ENCODE measurements at regions not wholly inside any gene's neighbourhood (a gene's known extent, or its start where the extent isn't known, plus 50 kb on each side); places are given as distances from the start of the nearest gene placed in this dataset.
"Not testable (repeated sequence)": the region's sequence is repeated elsewhere in the genome, so short reads cannot be mapped to it uniquely, and the experiment has no call there.

- Mint-ChIP-seq H3K4me3 (no peak overlapping the region), H3K27ac (no peak overlapping the region), H3K4me1 (no peaks in the 10 kb centered on the region), H3K36me3 (ENCODE audit: low read depth) (no peaks in the 10 kb centered on the region), H3K27me3 (no peaks in the 10 kb centered on the region), H3K9me3 (peaks cover 12% of the 10 kb centered on the region)
- ATAC-seq: no peak
- no peak for DNase-seq
Measured at GRCh38 chr4:60913002-60913401, 287.1 kb upstream of the ADGRL3 start.

GRCh38 chr4:60913671-60914070 is 286.5 kb upstream of the ADGRL3 start:
- ATAC-seq: no peak
- Mint-ChIP-seq H3K4me3 (no peak overlapping the region), H3K9me3 (peaks cover 12% of the 10 kb centered on the region), H3K27ac (no peak overlapping the region), H3K4me1 (no peaks in the 10 kb centered on the region), H3K36me3 (ENCODE audit: low read depth) (no peaks in the 10 kb centered on the region), H3K27me3 (no peaks in the 10 kb centered on the region)
- no peak for DNase-seq

GRCh38 chr4:60921735-60922134 is 278.4 kb upstream of the ADGRL3 start:
- H3K27ac Mint-ChIP-seq; H3K27me3 Mint-ChIP-seq; H3K4me1 Mint-ChIP-seq; H3K36me3 Mint-ChIP-seq (ENCODE audit: low read depth); H3K9me3 Mint-ChIP-seq; DNase-seq; H3K4me3 Mint-ChIP-seq; ATAC-seq: not testable (repeated sequence)

DNA sequence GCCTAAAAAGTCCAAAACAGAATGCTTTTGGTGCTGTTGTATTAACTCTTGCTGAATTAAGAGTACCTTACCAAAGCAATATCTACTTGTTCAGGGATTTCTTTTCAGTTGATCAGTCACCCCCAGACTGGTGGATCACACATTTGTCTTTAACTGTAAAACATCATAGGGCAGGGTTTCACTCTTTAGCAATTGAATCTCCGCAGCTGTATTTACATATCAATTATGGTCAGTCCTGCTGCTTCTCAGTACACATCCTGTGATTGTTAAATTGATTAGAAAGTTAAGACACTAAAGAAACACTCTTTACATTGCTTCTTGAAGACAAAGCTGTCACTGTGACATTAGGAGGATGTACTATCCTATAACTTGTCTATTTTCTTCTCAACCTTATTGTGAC is 277.1 kb upstream of the ADGRL3 start:
- H3K27me3 Mint-ChIP-seq: no peaks in the 10 kb centered on the region
- H3K9me3 Mint-ChIP-seq: no peaks in the 10 kb centered on the region
- H3K4me3 Mint-ChIP-seq: no peak overlapping the region
- DNase-seq: no peak
- no peak for ATAC-seq
- H3K4me1 Mint-ChIP-seq: no peaks in the 10 kb centered on the region
- no peaks in the 10 kb centered on the region for H3K36me3 Mint-ChIP-seq (ENCODE audit: low read depth)
- H3K27ac Mint-ChIP-seq: no peak overlapping the region

- ATAC-seq: no peak
- Mint-ChIP-seq H3K36me3 (ENCODE audit: low read depth) (no peaks in the 10 kb centered on the region), H3K27ac (no peak overlapping the region)
Measured at GRCh38 chr4:60926624-60927023, 273.5 kb upstream of the ADGRL3 start.

DNA sequence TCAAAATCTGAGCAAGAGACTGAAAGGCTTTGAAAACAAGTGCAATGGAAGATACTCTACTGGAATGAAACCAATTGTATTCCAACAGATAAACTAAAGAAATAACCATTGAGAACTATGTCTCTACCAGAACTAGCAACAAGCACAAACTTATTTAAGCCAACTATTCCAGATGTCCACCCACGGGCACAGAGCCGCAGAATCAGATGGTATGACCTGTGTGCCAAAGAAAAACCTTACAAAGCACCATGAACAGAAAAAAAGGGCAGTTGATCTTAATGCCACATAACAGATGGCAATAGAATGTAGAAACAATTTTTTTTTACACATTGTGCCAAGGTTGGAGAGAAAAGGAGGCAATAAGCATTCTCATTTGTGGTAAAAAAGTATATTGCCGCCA is 269.3 kb upstream of the ADGRL3 start:
- DNase-seq: no peak
- no peaks in the 10 kb centered on the region for H3K4me1 Mint-ChIP-seq
- no peaks in the 10 kb centered on the region for H3K36me3 Mint-ChIP-seq (ENCODE audit: low read depth)
- ATAC-seq: no peak
- H3K27ac Mint-ChIP-seq: no peak overlapping the region
- peaks cover 8% of the 10 kb centered on the region for H3K9me3 Mint-ChIP-seq
- H3K27me3 Mint-ChIP-seq: no peaks in the 10 kb centered on the region
- no peak overlapping the region for H3K4me3 Mint-ChIP-seq

More at GRCh38 chr4:60926624-60927023, 273.5 kb upstream of the ADGRL3 start:
- Mint-ChIP-seq H3K9me3 (peaks cover 6% of the 10 kb centered on the region), H3K4me1 (no peaks in the 10 kb centered on the region), H3K4me3 (no peak overlapping the region), H3K27me3 (no peaks in the 10 kb centered on the region)
- DNase-seq: no peak

DNA sequence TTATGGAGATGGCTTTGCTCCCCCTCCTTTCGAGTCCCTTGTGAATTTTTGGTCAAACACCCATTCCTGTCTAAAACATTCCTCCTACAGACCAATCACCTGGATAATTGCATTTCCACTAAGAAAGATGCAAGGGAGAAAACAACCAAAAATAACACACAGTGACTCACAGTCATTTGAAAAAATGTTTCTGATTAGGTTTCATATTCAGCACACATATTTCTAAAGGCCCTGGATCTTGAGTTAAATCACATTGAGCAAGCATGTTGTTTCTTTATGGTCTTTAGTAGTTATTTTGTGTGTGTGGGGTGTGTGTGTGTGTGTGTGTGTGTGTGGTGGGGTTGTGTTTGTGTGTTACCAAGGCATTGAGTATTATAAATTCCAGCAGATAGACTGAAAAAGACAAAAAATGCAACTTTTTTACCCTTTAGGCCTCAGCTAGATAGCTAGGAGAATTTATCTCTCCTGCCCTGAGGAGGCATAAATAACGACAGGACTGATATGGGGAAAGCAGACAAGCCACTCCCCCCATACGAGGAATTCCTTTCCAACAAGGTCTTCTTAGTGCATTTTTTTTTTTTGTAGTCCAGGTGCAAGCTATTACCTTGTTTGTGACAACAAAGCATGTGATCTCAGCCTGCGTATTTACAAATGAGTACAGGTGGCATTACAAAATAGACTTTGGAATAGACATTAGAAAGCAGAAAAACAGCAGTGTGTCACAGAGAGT is 265.4 kb upstream of the ADGRL3 start:
- ATAC-seq (no peak), DNase-seq (no peak)
- Mint-ChIP-seq H3K9me3 (peaks cover 17% of the 10 kb centered on the region), H3K4me1 (no peaks in the 10 kb centered on the region), H3K36me3 (ENCODE audit: low read depth) (no peaks in the 10 kb centered on the region), H3K27me3 (no peaks in the 10 kb centered on the region), H3K27ac (no peak overlapping the region), H3K4me3 (no peak overlapping the region)

DNA sequence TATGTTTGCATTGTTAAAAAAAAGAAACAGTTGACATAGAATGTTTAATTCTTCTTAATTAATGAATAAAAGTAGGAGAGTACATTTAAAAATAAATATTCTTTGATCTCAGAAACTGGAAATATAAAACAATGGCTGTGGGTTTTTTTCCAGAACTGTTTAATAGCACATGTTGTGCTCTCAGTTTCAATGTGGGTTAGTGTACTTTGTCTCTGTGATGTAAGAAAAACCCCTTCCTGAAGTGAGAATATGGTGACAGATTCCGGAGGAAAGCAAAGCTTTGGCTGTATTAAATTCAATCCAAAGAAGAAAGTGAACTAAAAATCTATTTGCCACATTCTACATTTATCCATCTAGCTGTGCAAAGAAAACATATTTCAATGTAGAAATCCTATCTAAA is 261.9 kb upstream of the ADGRL3 start:
- no peak overlapping the region for H3K4me3 Mint-ChIP-seq
- DNase-seq: no peak
- no peak for ATAC-seq
- H3K9me3 Mint-ChIP-seq: peaks cover 12% of the 10 kb centered on the region
- H3K4me1 Mint-ChIP-seq: no peaks in the 10 kb centered on the region
- no peaks in the 10 kb centered on the region for H3K36me3 Mint-ChIP-seq (ENCODE audit: low read depth)
- H3K27me3 Mint-ChIP-seq: no peaks in the 10 kb centered on the region
- H3K27ac Mint-ChIP-seq: no peak overlapping the region

- DNase-seq (no peak), ATAC-seq (no peak)
- Mint-ChIP-seq H3K27ac (no peak overlapping the region), H3K4me1 (no peaks in the 10 kb centered on the region), H3K4me3 (no peak overlapping the region), H3K27me3 (no peaks in the 10 kb centered on the region), H3K9me3 (peaks cover 12% of the 10 kb centered on the region), H3K36me3 (ENCODE audit: low read depth) (no peaks in the 10 kb centered on the region)
Measured at GRCh38 chr4:60938621-60939020, 261.5 kb upstream of the ADGRL3 start.

- H3K4me1 Mint-ChIP-seq: no peaks in the 10 kb centered on the region
Measured at GRCh38 chr4:60944060-60944459, 256.1 kb upstream of the ADGRL3 start.

DNA sequence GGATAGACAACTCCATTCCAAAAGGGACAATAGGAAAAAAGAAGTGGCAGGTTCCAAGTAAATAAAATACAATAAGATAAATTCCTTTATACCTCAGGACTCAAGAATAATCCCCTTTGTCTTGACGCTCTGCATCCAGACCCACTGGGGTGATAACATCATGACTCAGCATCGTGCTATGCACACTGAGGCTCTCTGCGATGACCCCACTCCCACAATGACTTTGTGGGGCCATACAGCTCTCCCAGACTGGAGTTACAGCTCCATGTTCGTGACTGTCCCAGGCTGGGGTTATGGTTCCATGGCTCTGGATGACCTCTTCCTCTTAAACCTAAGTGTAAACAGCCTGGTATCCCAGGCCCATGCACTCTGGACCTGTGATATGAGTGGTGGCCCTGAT is 254.5 kb upstream of the ADGRL3 start:
- H3K9me3 Mint-ChIP-seq: peaks cover 13% of the 10 kb centered on the region
- DNase-seq (no peak), ATAC-seq (no peak)
- no peaks in the 10 kb centered on the region for H3K4me1 Mint-ChIP-seq
- no peak overlapping the region for H3K27ac Mint-ChIP-seq
- no peaks in the 10 kb centered on the region for H3K27me3 Mint-ChIP-seq
- H3K36me3 Mint-ChIP-seq (ENCODE audit: low read depth): no peaks in the 10 kb centered on the region
- no peak overlapping the region for H3K4me3 Mint-ChIP-seq

More at GRCh38 chr4:60944060-60944459, 256.1 kb upstream of the ADGRL3 start:
- ATAC-seq (no peak), DNase-seq (no peak)
- Mint-ChIP-seq H3K36me3 (ENCODE audit: low read depth) (no peaks in the 10 kb centered on the region), H3K27me3 (no peaks in the 10 kb centered on the region), H3K4me3 (no peak overlapping the region), H3K27ac (no peak overlapping the region), H3K9me3 (peaks cover 20% of the 10 kb centered on the region)

- no peak overlapping the region for H3K4me3 Mint-ChIP-seq
- no peaks in the 10 kb centered on the region for H3K36me3 Mint-ChIP-seq (ENCODE audit: low read depth)
- peaks cover 13% of the 10 kb centered on the region for H3K9me3 Mint-ChIP-seq
- no peak for DNase-seq
- no peaks in the 10 kb centered on the region for H3K27me3 Mint-ChIP-seq
- no peak overlapping the region for H3K27ac Mint-ChIP-seq
- H3K4me1 Mint-ChIP-seq: no peaks in the 10 kb centered on the region
- no peak for ATAC-seq
Measured at GRCh38 chr4:60948008-60948407, 252.1 kb upstream of the ADGRL3 start.

DNA sequence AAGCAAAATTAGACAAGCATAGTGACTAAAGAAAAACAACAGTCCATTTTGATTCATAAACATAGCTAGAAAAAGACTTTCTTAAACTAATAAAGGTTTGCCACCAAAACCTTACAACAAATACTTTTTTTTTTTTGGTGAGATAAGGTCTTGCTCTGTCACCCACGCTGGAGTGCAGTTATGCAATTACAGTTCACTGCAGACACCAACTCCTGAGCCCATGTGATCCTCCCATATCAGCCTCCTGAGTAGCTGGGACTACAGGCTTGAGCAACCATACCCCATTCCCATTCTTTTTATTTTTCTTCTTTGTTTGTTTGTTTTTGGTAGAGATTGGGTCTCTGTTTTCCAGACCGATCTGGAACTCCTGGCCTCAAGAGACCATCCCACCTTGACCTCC is 247.2 kb upstream of the ADGRL3 start:
- H3K27ac Mint-ChIP-seq: no peak overlapping the region
- no peaks in the 10 kb centered on the region for H3K27me3 Mint-ChIP-seq
- H3K9me3 Mint-ChIP-seq: peaks cover 27% of the 10 kb centered on the region
- ATAC-seq (no peak), DNase-seq (no peak)
- H3K4me3 Mint-ChIP-seq: no peak overlapping the region
- no peaks in the 10 kb centered on the region for H3K4me1 Mint-ChIP-seq
- H3K36me3 Mint-ChIP-seq (ENCODE audit: low read depth): no peaks in the 10 kb centered on the region

GRCh38 chr4:60953826-60954225 is 246.3 kb upstream of the ADGRL3 start:
- Mint-ChIP-seq H3K9me3 (peaks cover 26% of the 10 kb centered on the region), H3K27me3 (no peaks in the 10 kb centered on the region), H3K4me1 (no peaks in the 10 kb centered on the region), H3K27ac (no peak overlapping the region), H3K4me3 (no peak overlapping the region), H3K36me3 (ENCODE audit: low read depth) (no peaks in the 10 kb centered on the region)
- DNase-seq (no peak), ATAC-seq (no peak)

DNA sequence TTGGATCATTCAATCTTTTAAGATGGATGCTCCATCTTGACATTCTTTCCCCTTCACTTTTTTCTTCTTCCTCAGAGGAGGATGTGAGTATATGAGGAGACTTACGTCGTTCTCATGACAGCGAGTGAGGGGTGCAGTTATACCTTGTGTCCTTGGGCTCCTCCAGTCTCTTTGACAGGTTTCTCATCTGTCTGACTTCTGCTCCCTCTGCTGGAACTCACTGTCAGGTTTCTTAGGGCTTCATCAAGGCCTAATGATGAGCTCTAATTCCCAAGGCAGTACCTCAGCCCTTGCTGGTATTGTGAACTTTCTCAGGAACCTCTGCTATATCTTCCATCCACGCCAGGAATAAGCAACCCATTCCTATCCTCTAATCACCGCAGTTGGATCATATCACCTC is 237.8 kb upstream of the ADGRL3 start:
- Mint-ChIP-seq H3K36me3 (ENCODE audit: low read depth) (no peaks in the 10 kb centered on the region), H3K9me3 (peaks cover 16% of the 10 kb centered on the region), H3K4me1 (no peaks in the 10 kb centered on the region), H3K27ac (no peak overlapping the region), H3K4me3 (no peak overlapping the region), H3K27me3 (no peaks in the 10 kb centered on the region)
- ATAC-seq: no peak
- no peak for DNase-seq

DNA sequence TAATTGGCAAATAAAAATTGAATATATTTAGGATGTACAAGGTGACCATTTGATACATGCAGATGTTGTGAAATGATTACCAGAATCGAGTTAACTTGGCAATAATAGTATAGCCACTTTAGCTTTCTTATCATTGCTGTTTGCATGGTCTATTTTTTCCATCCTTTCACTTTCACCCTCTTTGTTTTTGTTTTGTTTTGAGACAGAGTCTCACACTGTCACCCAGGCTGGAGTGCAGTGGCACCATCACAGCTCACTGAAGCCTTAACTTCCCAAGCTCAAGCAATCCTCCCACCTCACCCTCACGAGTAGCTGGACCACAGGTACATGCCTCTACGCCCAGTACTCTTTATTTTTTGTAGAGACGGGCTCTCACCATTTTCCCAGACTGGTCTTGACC is 218.6 kb upstream of the ADGRL3 start:
- no peak overlapping the region for H3K4me3 Mint-ChIP-seq
- no peaks in the 10 kb centered on the region for H3K27me3 Mint-ChIP-seq
- H3K9me3 Mint-ChIP-seq: peaks cover 12% of the 10 kb centered on the region
- H3K4me1 Mint-ChIP-seq: no peaks in the 10 kb centered on the region
- ATAC-seq: no peak
- no peak for DNase-seq
- H3K36me3 Mint-ChIP-seq (ENCODE audit: low read depth): no peaks in the 10 kb centered on the region
- no peak overlapping the region for H3K27ac Mint-ChIP-seq
